HG02938 (cell line): ENCODE measurements at regions not wholly inside any gene's neighbourhood (a gene's known extent, or its start where the extent isn't known, plus 50 kb on each side); places are given as distances from the start of the nearest gene placed in this dataset.
"Not testable (repeated sequence)": the region's sequence is repeated elsewhere in the genome, so short reads cannot be mapped to it uniquely, and the experiment has no call there.

ENCODE experiments used
- ATAC-seq: cut with Tn5 transposase; IDR thresholded peaks from one replicate; pipeline ENCODE4 v1.9.1; 2021; ENCODE audit warnings: mild to moderate bottlenecking, moderate library complexity; ENCODE audit not compliant: unreplicated experiment

DNA sequence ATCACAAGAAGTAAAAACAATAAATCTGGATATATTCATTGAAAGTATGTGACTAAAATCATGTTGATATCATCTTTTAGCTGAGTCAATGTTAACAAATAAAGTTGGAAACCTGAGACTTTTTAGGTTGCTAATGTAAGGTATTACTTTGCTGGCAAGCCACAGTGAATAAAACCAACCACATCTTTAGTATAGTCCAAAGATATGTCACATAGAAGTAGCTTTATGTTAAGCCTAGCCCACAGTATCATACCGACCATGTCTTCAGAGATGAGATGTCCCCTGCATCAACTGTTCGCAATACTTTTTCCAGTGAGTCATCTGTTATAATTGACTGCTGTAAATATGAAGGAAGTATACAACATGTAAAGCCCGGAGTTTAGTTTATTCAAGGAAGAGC is 107.6 kb upstream of the MCHR2 start:
- no peak for ATAC-seq

- ATAC-seq: no peak
Observed at GRCh38 chr6:100100776-100101175, 106.8 kb upstream of the MCHR2 start.

GRCh38 chr6:100099189-100100074 is 105.4 kb upstream of the MCHR2 start:
- no peak for ATAC-seq

DNA sequence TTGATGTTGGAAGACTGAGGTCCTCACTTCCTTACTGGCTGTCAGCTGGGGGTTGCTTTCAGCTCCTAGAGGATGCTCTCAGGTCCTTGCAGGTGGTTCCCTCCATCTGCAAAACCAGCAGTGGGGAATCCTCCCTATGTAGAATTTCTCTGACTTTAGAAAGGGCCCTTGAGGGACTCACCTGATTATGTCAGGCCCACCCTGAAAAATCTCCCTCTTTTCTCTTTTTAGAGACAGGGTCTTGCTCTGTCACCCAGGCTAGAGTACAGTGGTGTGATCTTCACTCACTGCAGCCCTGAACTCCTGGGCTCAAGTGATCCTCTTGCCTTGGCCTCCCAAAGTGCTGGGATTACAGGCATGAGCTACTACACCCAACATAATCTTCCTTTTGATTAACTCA is 102.9 kb upstream of the MCHR2 start:
- ATAC-seq: no peak

DNA sequence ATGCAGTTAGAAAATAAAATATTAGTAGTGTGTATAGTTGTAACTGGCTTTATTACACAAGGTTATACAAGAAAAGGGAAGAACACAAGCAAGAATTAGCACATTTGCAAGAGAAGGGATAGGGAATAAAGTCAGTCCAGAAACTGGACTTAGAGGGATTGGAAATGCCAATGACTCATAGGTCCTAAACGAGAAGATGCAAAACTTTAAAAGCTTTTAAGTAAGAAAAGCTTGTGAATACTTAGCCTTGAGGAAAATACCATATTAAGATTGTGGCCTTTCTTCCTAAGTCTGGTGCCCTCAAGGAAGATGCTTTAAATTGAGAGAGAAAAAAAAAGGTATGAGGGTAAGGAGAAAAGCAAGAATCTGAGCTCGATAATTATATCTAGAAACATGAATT is 102.3 kb upstream of the MCHR2 start:
- ATAC-seq: no peak

GRCh38 chr6:100093405-100093804 is 99.4 kb upstream of the MCHR2 start:
- ATAC-seq: no peak

- ATAC-seq: no peak
Observed at GRCh38 chr6:100088009-100088408, 94.0 kb upstream of the MCHR2 start.

DNA sequence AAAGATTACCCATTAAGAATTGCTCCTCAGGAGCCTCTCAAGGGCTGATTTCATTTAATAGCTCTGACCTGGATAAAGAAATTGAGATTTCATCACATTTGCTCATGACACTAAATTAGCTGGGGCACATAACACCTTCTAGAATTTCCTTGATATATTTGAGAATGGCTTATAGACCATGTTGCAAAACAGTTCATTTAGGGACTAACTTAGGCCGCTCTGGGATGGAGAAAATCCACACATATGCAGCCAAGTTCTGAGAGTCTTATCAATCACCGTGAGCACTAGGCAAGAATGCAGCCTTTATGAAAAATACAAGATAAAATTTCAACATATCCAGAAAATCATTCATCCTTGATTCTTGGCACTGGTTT is 91.0 kb upstream of the MCHR2 start:
- ATAC-seq: no peak

DNA sequence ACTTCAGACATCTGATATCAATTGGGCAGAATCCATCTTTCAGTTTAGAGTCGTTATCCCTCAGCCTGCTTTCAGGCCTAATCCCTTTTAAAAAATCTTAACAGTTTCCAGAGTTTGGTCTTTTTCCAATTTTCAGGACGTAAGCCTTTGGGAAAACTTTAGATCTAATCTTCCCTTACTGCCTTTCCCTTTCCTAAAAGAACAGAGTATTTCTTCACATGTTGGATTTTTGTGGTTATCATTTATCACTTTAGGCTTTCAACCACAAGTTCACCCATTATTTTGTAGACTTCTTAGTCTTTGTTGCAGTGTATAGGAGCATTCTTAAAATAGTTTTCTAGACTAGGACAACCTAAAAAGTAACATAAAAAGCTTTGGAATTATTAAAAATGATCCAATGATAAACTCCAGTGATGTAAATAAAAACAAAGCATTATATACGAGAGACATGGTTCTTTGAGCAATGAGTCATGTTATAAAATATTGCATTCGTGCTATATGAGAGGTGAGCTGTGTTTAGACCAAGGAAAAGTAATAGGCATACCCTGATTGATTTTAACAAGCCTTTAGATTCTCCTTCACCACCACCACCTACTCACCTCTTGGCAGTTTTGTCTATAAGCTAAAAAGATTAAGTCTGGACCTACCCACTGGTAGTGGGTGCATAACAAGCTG is 90.4 kb upstream of the MCHR2 start:
- no peak for ATAC-seq

- ATAC-seq: no peak
Observed at GRCh38 chr6:100078509-100078908, 84.5 kb upstream of the MCHR2 start.

GRCh38 chr6:100065348-100065747 is 71.3 kb upstream of the MCHR2 start:
- no peak for ATAC-seq

- no peak for ATAC-seq
Observed at GRCh38 chr6:100062621-100063020, 68.6 kb upstream of the MCHR2 start.

DNA sequence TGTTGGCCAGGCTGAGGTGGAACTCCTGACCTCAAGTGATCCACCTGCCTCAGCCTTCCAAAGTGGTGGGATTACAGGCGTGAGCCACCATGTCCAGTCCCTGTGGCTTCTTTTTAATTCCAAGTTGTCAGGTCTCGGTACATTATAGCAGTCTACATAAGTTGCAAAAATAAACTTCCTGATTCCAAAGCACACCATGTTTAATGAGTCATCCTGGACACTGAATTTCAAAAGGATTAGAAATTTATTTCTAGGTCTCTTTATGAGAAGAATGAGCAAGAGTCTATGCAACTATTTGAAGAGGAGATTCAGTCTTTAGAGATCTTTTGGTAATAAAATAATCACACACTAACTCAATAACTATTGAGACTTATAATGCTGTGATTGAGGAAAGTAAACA is 63.9 kb upstream of the MCHR2 start:
- ATAC-seq: no peak

GRCh38 chr6:100050550-100050949 is 56.5 kb upstream of the MCHR2 start:
- ATAC-seq: no peak

- not testable (repeated sequence) for ATAC-seq
Observed at GRCh38 chr6:100043961-100044360, 49.9 kb upstream of the MCHR2 start.
